RWPE2 (cell line): ENCODE measurements at regions not wholly inside any gene's neighbourhood (a gene's known extent, or its start where the extent isn't known, plus 50 kb on each side); places are given as distances from the start of the nearest gene placed in this dataset.

Experiments
- ATAC-seq: fragments of 200-7000 bp; cut with Tn5 transposase; 3 replicates; pipeline ENCODE4 v1.9.1; 2021; ENCODE audit warnings: low read depth
- DNase-seq: peaks from one replicate; pipeline ENCODE4 v3.0.0-alpha.2; 2020; ENCODE audit warnings: low spot score
- H3K27ac ChIP-seq: fragments of 450-650 bp; 2 replicates; pipeline ENCODE4 v1.5.1; 2017; ENCODE audit warnings: mild to moderate bottlenecking; ENCODE audit not compliant: poor library complexity, severe bottlenecking
- H3K27me3 ChIP-seq: fragments of 250-450 bp; sonication (Bioruptor Pico); 2 replicates; pipeline ENCODE4 v1.5.1; 2021; ENCODE audit warnings: mild to moderate bottlenecking, moderate library complexity; ENCODE audit not compliant: insufficient read depth, poor library complexity, severe bottlenecking
- H3K36me3 ChIP-seq: fragments of 250-450 bp; sonication (Bioruptor Pico); 2 replicates; pipeline ENCODE4 v1.5.1; 2020; ENCODE audit warnings: low read depth, mild to moderate bottlenecking, moderate library complexity
- H3K4me1 ChIP-seq: fragments of 250-450 bp; sonication (Bioruptor Pico); 2 replicates; pipeline ENCODE4 v1.5.1; 2021; ENCODE audit warnings: mild to moderate bottlenecking, moderate library complexity; ENCODE audit not compliant: insufficient read depth, poor library complexity, severe bottlenecking
- H3K4me3 ChIP-seq: fragments of 250-450 bp; sonication (Bioruptor Pico); 2 replicates; pipeline ENCODE4 v1.5.1; 2021; ENCODE audit warnings: mild to moderate bottlenecking, moderate library complexity; ENCODE audit not compliant: severe bottlenecking
- H3K9me3 ChIP-seq: fragments of 250-450 bp; sonication (Bioruptor Pico); 2 replicates; pipeline ENCODE4 v1.5.1; 2021; ENCODE audit warnings: mild to moderate bottlenecking, moderate library complexity; ENCODE audit not compliant: severe bottlenecking
- TF ChIP-seq, protein P1 (sequence below): fragments of 450-650 bp; IDR thresholded peaks from one replicate; pipeline ENCODE4 v1.5.1; 2017; ENCODE audit warnings: mild to moderate bottlenecking, moderate library complexity; ENCODE audit not compliant: poor library complexity, severe bottlenecking

DNA sequence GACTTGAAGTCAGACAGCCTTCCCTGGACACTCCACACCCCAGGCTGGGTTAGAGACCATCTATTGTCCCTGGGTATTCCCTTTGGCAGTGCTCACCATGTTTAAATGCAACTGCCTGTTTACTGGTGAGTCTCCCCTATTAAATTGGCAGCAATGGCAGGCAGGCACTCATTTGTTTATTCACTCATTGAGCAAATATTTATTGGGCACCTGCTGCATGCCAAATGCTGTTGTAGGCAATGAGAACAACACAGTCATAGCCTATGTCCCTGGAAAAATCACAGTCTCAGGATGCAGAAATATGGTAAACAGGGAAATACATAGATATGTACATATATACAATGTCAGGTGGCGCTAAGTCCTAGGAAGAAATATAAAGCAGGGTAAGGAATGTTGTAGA, 212.8 kb downstream of the SUDS3 start:
- no peaks in the 10 kb centered on the region for H3K4me1 ChIP-seq
- H3K27ac ChIP-seq: no peak overlapping the region

DNA sequence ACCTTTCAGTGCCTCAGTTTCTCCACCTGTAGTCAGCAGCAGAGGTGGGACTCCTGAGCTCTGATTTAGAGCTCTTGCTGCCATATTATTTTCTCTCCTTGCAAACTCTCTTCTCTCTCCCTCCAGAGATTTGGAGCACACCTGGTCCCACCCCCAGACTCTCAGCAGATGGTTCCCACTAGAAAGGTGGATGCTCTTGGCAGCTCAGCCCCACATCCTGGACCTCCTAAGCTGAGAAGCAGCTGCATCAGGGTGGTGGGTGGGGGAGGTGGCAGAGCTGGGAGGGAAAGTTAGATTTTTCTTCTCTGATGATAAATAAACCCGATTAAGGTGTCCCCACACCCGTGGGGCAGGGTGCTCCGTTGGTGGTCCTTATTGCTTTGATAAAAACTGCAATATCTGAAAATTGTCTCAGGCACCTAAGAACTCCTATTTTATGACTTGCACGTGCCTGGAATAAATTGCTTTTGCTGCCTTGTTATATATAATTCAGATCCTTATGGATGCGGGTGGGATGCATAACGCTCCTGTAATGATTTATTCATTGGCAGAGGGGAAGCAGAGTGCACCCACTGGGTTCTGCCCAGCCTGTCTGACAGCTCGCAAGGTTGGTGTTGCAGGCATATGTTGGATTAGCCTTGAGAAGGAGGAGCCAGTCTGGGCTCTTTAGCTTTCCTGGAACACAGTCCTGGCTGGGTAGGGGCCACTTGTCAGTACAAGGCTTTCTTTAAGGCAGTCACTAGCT, 214.2 kb downstream of the SUDS3 start:
- Histone ChIP-seq H3K27me3 (no peaks in the 10 kb centered on the region), H3K36me3 (no peaks in the 10 kb centered on the region), H3K4me3 (no peak overlapping the region), H3K27ac (no peak overlapping the region), H3K4me1 (no peaks in the 10 kb centered on the region), H3K9me3 (peaks cover 2% of the 10 kb centered on the region)
- TF ChIP-seq, protein P1, sequence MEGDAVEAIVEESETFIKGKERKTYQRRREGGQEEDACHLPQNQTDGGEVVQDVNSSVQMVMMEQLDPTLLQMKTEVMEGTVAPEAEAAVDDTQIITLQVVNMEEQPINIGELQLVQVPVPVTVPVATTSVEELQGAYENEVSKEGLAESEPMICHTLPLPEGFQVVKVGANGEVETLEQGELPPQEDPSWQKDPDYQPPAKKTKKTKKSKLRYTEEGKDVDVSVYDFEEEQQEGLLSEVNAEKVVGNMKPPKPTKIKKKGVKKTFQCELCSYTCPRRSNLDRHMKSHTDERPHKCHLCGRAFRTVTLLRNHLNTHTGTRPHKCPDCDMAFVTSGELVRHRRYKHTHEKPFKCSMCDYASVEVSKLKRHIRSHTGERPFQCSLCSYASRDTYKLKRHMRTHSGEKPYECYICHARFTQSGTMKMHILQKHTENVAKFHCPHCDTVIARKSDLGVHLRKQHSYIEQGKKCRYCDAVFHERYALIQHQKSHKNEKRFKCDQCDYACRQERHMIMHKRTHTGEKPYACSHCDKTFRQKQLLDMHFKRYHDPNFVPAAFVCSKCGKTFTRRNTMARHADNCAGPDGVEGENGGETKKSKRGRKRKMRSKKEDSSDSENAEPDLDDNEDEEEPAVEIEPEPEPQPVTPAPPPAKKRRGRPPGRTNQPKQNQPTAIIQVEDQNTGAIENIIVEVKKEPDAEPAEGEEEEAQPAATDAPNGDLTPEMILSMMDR: no peak
- no peak for DNase-seq
- ATAC-seq: no peak

More for the DNA sequence above, 212.8 kb downstream of the SUDS3 start:
- TF ChIP-seq, protein P1: no peak
- no peaks in the 10 kb centered on the region for H3K27me3 ChIP-seq
- no peak overlapping the region for H3K4me3 ChIP-seq
- H3K9me3 ChIP-seq: peaks cover 2% of the 10 kb centered on the region
- H3K36me3 ChIP-seq: no peaks in the 10 kb centered on the region
- no peak for DNase-seq
- no peak for ATAC-seq

DNA sequence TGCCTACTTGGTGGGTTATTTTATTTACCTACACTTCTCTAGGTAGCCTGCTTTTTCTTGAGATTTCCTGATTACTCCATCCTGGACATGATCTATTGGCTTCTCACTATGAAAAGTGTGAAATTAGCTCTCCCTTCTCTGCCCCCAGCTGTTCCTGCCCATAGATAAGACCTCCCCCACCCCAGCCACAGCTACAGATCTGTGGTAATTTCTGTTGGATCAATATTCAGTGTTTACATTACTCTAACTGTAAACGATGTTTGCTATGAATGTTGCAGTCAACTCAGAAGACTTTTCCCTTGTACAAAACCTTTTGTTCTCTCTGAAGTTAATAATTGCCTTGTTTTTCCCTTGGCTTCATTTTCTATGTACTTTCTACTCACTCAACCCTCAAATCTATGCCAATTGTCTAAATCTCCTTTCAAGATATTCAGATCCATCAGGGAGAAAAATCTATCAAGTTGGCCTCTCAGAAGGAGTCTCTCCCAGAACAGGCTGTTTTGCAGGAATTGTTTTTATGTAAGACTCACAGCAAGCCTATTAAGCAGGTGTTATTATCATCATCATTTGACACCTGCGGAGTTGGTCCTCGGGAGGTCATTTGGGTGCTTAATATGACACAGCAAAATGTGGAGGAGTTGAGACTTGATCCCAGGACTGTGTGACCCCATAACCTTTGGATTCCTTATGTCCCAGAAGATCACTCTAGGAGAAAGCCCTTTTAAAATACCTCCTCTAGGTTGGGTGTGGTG, 227.4 kb downstream of the SUDS3 start:
- no peak for ATAC-seq
- Histone ChIP-seq H3K27ac (no peak overlapping the region), H3K27me3 (no peaks in the 10 kb centered on the region), H3K4me3 (no peak overlapping the region), H3K36me3 (no peaks in the 10 kb centered on the region), H3K9me3 (no peaks in the 10 kb centered on the region), H3K4me1 (no peaks in the 10 kb centered on the region)
- DNase-seq: no peak
- TF ChIP-seq, protein P1: no peak

DNA sequence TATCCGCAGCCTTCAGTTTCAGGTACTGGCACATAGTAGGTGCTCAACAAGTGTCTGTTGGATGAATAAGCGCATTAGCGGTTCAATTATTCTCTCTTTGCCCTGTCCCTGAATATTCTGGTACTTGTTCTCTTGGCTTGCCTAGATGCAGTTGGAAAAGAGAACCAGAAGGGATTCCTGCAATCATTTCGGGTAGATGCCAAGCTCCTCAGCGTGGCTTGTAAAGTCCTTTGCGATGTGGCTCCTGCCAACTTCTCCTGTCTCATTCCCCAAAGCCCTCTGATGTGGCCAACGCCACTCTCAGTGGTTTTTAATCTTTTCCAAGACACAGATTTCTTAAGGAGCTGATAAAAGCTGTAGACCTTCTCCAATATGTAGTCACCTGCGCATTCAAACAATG, 230.3 kb downstream of the SUDS3 start:
- no peaks in the 10 kb centered on the region for H3K36me3 ChIP-seq
- DNase-seq: no peak
- ATAC-seq: no peak
- no peaks in the 10 kb centered on the region for H3K4me1 ChIP-seq
- TF ChIP-seq, protein P1: no peak
- H3K4me3 ChIP-seq: no peak overlapping the region
- no peaks in the 10 kb centered on the region for H3K27me3 ChIP-seq
- no peak overlapping the region for H3K27ac ChIP-seq
- no peaks in the 10 kb centered on the region for H3K9me3 ChIP-seq

DNA sequence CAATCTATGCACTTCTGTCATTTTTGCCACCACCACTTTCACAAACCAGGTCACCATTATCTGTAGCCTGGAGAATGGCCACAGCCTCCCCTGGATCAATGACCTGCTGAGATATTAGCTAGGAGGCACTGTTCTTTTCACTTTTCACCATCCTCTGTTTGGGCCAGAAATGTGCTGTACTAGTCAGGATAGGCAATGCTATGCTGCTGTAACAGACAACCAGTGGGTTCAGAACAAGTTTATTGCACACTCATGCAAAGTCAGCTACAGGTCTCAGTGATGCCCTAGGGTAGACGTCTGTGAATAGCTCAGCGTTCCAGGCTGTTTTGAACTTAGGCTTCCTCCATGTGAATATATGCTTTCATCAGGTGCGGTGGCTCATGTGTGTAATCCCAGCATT, 231.5 kb downstream of the SUDS3 start:
- Histone ChIP-seq H3K9me3 (no peaks in the 10 kb centered on the region), H3K4me3 (no peak overlapping the region), H3K27me3 (no peaks in the 10 kb centered on the region), H3K27ac (no peak overlapping the region), H3K4me1 (no peaks in the 10 kb centered on the region), H3K36me3 (no peaks in the 10 kb centered on the region)
- TF ChIP-seq, protein P1: no peak
- DNase-seq (no peak), ATAC-seq (no peak)
